ENCODE measurements at regions not wholly inside any gene's neighbourhood (a gene's known extent, or its start where the extent isn't known, plus 50 kb on each side); places are given as distances from the start of the nearest gene placed in this dataset.

DNA sequence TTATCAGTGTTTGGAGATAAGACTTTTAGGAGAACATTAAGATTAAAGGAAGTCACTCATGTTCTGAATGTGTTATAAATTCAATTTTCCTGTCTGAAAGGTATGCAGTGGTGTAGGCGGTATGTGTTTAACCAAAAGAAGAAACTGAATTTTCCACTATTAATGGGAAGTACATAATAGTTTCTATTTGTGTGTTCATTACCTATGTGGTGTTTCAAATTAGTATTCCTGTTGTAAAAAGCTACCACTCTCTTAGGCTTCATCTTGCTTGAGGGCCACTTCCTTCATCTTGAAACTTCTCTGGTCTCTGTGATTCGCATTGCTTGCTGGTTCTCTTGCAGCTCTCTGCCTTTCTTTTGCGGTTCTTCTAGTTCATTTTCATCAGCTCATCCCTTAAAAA, 123.4 kb downstream of the HLX start:
- no peak for TF ChIP-seq CTCF (conservative IDR thresholded peaks at IDR 0.05 in 1 of 2, IDR thresholded peaks at IDR 0.05 in 1 of 2; ENCODE audit: low read depth in 1 of 2, low read length in 2 of 2)
- no peak for TF ChIP-seq EZH2 (IDR thresholded peaks at IDR 0.05; ENCODE audit: low read length, missing control alignments)
